Motor neuron (in vitro differentiated cells): ENCODE measurements at regions not wholly inside any gene's neighbourhood (a gene's known extent, or its start where the extent isn't known, plus 50 kb on each side); places are given as distances from the start of the nearest gene placed in this dataset.
A peak's percentile ranks its signal among the peaks of the same experiment; 100 is the strongest.

ENCODE experiments used
- ATAC-seq, 8 experiments: fragments of 200-7000 bp; cut with Tn5 transposase; replicated peaks in 6 of 8; 2 replicates each; pipeline ENCODE4 v1.8.0; 2021; ENCODE audit warnings: mild to moderate bottlenecking in 8 of 8, moderate library complexity in 8 of 8
- H3K27ac ChIP-seq, 2 donors: fragments of 250-450 bp; sonication (Bioruptor Pico); 2 replicates each; pipeline ENCODE4 v1.9.0; 2021; ENCODE audit warnings: antibody characterized with exemption in 2 of 2, mild to moderate bottlenecking in 2 of 2, moderate library complexity in 1 of 2
- H3K4me1 ChIP-seq, 2 donors: fragments of 250-450 bp; sonication (Bioruptor Pico); replicated peaks in 1 of 2; 2 replicates each; pipeline ENCODE4 v1.6.1; 2021; ENCODE audit warnings: antibody characterized with exemption in 2 of 2, mild to moderate bottlenecking in 2 of 2, moderate library complexity in 1 of 2
- H3K4me3 ChIP-seq, 5 donors: fragments of 250-450 bp; sonication (Bioruptor Pico); 2 replicates each; pipeline ENCODE4 v1.9.0; 2021; ENCODE audit warnings: antibody characterized with exemption in 5 of 5, mild to moderate bottlenecking in 5 of 5, moderate library complexity in 4 of 5
- WGBS, 10 experiments: fragments of 450-650 bp; shearing (Covaris generic); methylation state at CpG; one replicate each; pipeline ENCODE4 v1.0.0; 2022; 5-methylcytosine and 5-hydroxymethylcytosine counted together
- in situ Hi-C, 9 experiments: fragments of 400-800 bp; cut with MboI; loops; one replicate each; pipeline ENCODE4 v1.15.0; 2021; ENCODE audit warnings: low sequenced_read_pairs in 9 of 9, low pct_unique_long_range_greater_than_20kb in 2 of 9; ENCODE audit not compliant: unreplicated experiment in 9 of 9

GRCh38 chr1:185681034-185681633 lies 53.1 kb upstream of the HMCN1 start:
- ATAC-seq: peak in 5 of 8 experiments; percentile 34 to 83 (median 64)
- in situ Hi-C loops: loop anchor here in 1 of 9 experiments (25.0 kb wide), 1 partner anchor 869 kb away; no protein-coding TSS in a partner anchor
- no peaks in the 10 kb centered on the region for H3K4me1 ChIP-seq
- WGBS, 10 experiments: 0 to 89% (median 42%) methylated on average over 1 to 2 of the region's 2 CpGs; no CpG with 5 or more reads in 1 of the 10 experiments
- no peak overlapping the region for H3K4me3 ChIP-seq
- H3K27ac ChIP-seq: no peak overlapping the region

GRCh38 chr1:185680453-185680852 lies 53.7 kb upstream of the HMCN1 start:
- ATAC-seq: no peak
- no peaks in the 10 kb centered on the region for H3K4me1 ChIP-seq
- in situ Hi-C loops: loop anchor here in 1 of 9 experiments (25.0 kb wide), 1 partner anchor 868 kb away; no protein-coding TSS in a partner anchor
- 60 to 100% (median 89%) methylated on average over 1 to 4 of the region's 4 CpGs for WGBS, 10 experiments
- H3K4me3 ChIP-seq: no peak overlapping the region
- no peak overlapping the region for H3K27ac ChIP-seq

GRCh38 chr1:185679220-185679619 lies 55.0 kb upstream of the HMCN1 start:
- no peak overlapping the region for H3K27ac ChIP-seq
- in situ Hi-C loops: loop anchor here in 1 of 9 experiments (25.0 kb wide), 1 partner anchor 867 kb away; no protein-coding TSS in a partner anchor
- H3K4me1 ChIP-seq: no peaks in the 10 kb centered on the region
- no peak for ATAC-seq
- no peak overlapping the region for H3K4me3 ChIP-seq
- 45 to 98% (median 82%) methylated on average over 1 to 5 of the region's 5 CpGs for WGBS, 10 experiments

- no peak for ATAC-seq
- no peak overlapping the region for H3K4me3 ChIP-seq
- WGBS, 10 experiments: 22 to 100% (median 85%) methylated on average over 1 of the region's 1 CpG; no CpG with 5 or more reads in 2 of the 10 experiments
- no peak overlapping the region for H3K27ac ChIP-seq
- H3K4me1 ChIP-seq: no peaks in the 10 kb centered on the region
- in situ Hi-C loops: loop anchor here in 1 of 9 experiments (25.0 kb wide), 1 partner anchor 865 kb away; no protein-coding TSS in a partner anchor
Measured at GRCh38 chr1:185676969-185677368, 57.2 kb upstream of the HMCN1 start.

- in situ Hi-C loops: loop anchor here in 4 of 9 experiments (25.0 kb wide), 3 partner anchors 237 to 862 kb away; partner anchors contain the start of gene IVNS1ABP (in 3 of the 4)
- Histone ChIP-seq H3K27ac (no peak overlapping the region), H3K4me1 (no peaks in the 10 kb centered on the region), H3K4me3 (no peak overlapping the region)
- ATAC-seq: no peak
- WGBS, 10 experiments: 60 to 87% (median 78%) methylated on average over 2 to 5 of the region's 5 CpGs
Measured at GRCh38 chr1:185674201-185674600, 60.0 kb upstream of the HMCN1 start.

- Histone ChIP-seq H3K27ac (no peak overlapping the region), H3K4me1 (no peaks in the 10 kb centered on the region), H3K4me3 (no peak overlapping the region)
- no peak for ATAC-seq
- WGBS, 10 experiments: 60 to 100% (median 99%) methylated on average over 1 to 3 of the region's 3 CpGs
- in situ Hi-C loops: loop anchor here in 4 of 9 experiments (25.0 kb wide), 3 partner anchors 236 to 861 kb away; partner anchors contain the start of gene IVNS1ABP (in 3 of the 4)
Measured at GRCh38 chr1:185672719-185673360, 61.4 kb upstream of the HMCN1 start.

- ATAC-seq: peak; percentile 32 to 91 (median 56)
- H3K4me3 ChIP-seq: no peak overlapping the region
- 25 to 82% (median 43%) methylated on average over 3 to 6 of the region's 6 CpGs; no CpG with 5 or more reads in 1 of the 10 experiments for WGBS, 10 experiments
- in situ Hi-C loops: loop anchor here in 4 of 9 experiments (25.0 kb wide), 3 partner anchors 233 to 858 kb away; partner anchors contain the start of gene IVNS1ABP (in 3 of the 4)
- no peak overlapping the region for H3K27ac ChIP-seq
- H3K4me1 ChIP-seq: no peaks in the 10 kb centered on the region
Measured at GRCh38 chr1:185670187-185670627, 64.0 kb upstream of the HMCN1 start.

- no peak for ATAC-seq
- no peak overlapping the region for H3K4me3 ChIP-seq
- no peak overlapping the region for H3K27ac ChIP-seq
- in situ Hi-C loops: loop anchor here in 4 of 9 experiments (25.0 kb wide), 3 partner anchors 231 to 856 kb away; partner anchors contain the start of gene IVNS1ABP (in 3 of the 4)
- H3K4me1 ChIP-seq: no peaks in the 10 kb centered on the region
Measured at GRCh38 chr1:185668013-185668412, 66.2 kb upstream of the HMCN1 start.

- no peak for ATAC-seq
- Histone ChIP-seq H3K27ac (no peak overlapping the region), H3K4me3 (no peak overlapping the region), H3K4me1 (no peaks in the 10 kb centered on the region)
- in situ Hi-C loops: loop anchor here in 4 of 9 experiments (25.0 kb wide), 3 partner anchors 229 to 854 kb away; partner anchors contain the start of gene IVNS1ABP (in 3 of the 4)
- 56 to 100% (median 86%) methylated on average over 1 to 2 of the region's 2 CpGs; no CpG with 5 or more reads in 2 of the 10 experiments for WGBS, 10 experiments
Measured at GRCh38 chr1:185666582-185666981, 67.6 kb upstream of the HMCN1 start.

GRCh38 chr1:185663771-185664296 lies 70.4 kb upstream of the HMCN1 start:
- in situ Hi-C loops: loop anchor here in 4 of 9 experiments (25.0 kb wide), 3 partner anchors 227 to 852 kb away; partner anchors contain the start of gene IVNS1ABP (in 3 of the 4)
- Histone ChIP-seq H3K4me3 (no peak overlapping the region), H3K4me1 (no peaks in the 10 kb centered on the region), H3K27ac (no peak overlapping the region)
- no peak for ATAC-seq
- WGBS, 10 experiments: 40 to 100% (median 85%) methylated on average over 1 of the region's 1 CpG

GRCh38 chr1:185663332-185663731 lies 70.9 kb upstream of the HMCN1 start:
- Histone ChIP-seq H3K4me3 (no peak overlapping the region), H3K27ac (no peak overlapping the region), H3K4me1 (no peaks in the 10 kb centered on the region)
- WGBS, 10 experiments: 0 to 83% (median 60%) methylated on average over 1 of the region's 1 CpG; no CpG with 5 or more reads in 4 of the 10 experiments
- ATAC-seq: no peak
- in situ Hi-C loops: loop anchor here in 4 of 9 experiments (25.0 kb wide), 3 partner anchors 226 to 851 kb away; partner anchors contain the start of gene IVNS1ABP (in 3 of the 4)

- in situ Hi-C loops: loop anchor here in 4 of 9 experiments (25.0 kb wide), 3 partner anchors 225 to 850 kb away; partner anchors contain the start of gene IVNS1ABP (in 3 of the 4)
- ATAC-seq: no peak
- no peaks in the 10 kb centered on the region for H3K4me1 ChIP-seq
- 13 to 100% (median 63%) methylated on average over 1 to 2 of the region's 2 CpGs; no CpG with 5 or more reads in 1 of the 10 experiments for WGBS, 10 experiments
- no peak overlapping the region for H3K27ac ChIP-seq
- H3K4me3 ChIP-seq: no peak overlapping the region
Measured at GRCh38 chr1:185661971-185662370, 72.2 kb upstream of the HMCN1 start.
